ENCODE measurements at regions not wholly inside any gene's neighbourhood (a gene's known extent, or its start where the extent isn't known, plus 50 kb on each side); places are given as distances from the start of the nearest gene placed in this dataset.

GRCh38 chr9:28396058-28396457 is 822.8 kb upstream of the C9orf72 start:
- CTCF ChIA-PET, result interaction anchor here (0.7 kb wide), 1 partner anchor 569 kb away, joined by 3 read pairs; no protein-coding TSS in a partner anchor
- Histone ChIP-seq H3K9me3 (ENCODE audit: control insufficient read depth in 2 of 3, low read length in 3 of 3) (no peaks in the 10 kb centered on the region), H3K27me3 (ENCODE audit: control insufficient read depth in 2 of 2, insufficient read depth in 2 of 2, low read length in 2 of 2) (no peaks in the 10 kb centered on the region), H3K36me3 (ENCODE audit: control insufficient read depth in 2 of 3, insufficient read depth in 3 of 3, low read length in 3 of 3) (no peaks in the 10 kb centered on the region), H3K27ac (ENCODE audit: low read depth, low read length) (no peak overlapping the region), H3K4me3 (ENCODE audit: low read length) (no peak overlapping the region), H3K4me1 (ENCODE audit: control insufficient read depth in 2 of 2, insufficient read depth in 2 of 2, low read length in 2 of 2) (no peaks in the 10 kb centered on the region)
- no peak for ATAC-seq
- no peak for DNase-seq
- POLR2A ChIA-PET, result no interaction called here
- H3K27me3 Mint-ChIP-seq, result no peaks in the 10 kb centered on the region
- intact Hi-C loops (cut with micrococcal nuclease), result no loop called here
- H3K9me3 Mint-ChIP-seq, result peaks cover 0 to 7% (median 0%) of the 10 kb centered on the region in 11 donors
- H3K4me3 Mint-ChIP-seq, result no peak overlapping the region
- no peak overlapping the region for H3K27ac Mint-ChIP-seq
- H3K4me1 Mint-ChIP-seq, result no peaks in the 10 kb centered on the region
- no peaks in the 10 kb centered on the region for H3K36me3 Mint-ChIP-seq

GRCh38 chr9:28407351-28407750 is 834.1 kb upstream of the C9orf72 start:
- POLR2A ChIA-PET, result no interaction called here
- H3K27me3 Mint-ChIP-seq, result no peaks in the 10 kb centered on the region
- no peaks in the 10 kb centered on the region for H3K4me1 Mint-ChIP-seq
- Histone ChIP-seq H3K9me3 (ENCODE audit: control insufficient read depth in 2 of 3, low read length in 3 of 3) (no peaks in the 10 kb centered on the region), H3K4me3 (ENCODE audit: low read length) (no peak overlapping the region), H3K27ac (ENCODE audit: low read depth, low read length) (no peak overlapping the region), H3K4me1 (ENCODE audit: control insufficient read depth in 2 of 2, insufficient read depth in 2 of 2, low read length in 2 of 2) (no peaks in the 10 kb centered on the region), H3K36me3 (ENCODE audit: control insufficient read depth in 2 of 3, insufficient read depth in 3 of 3, low read length in 3 of 3) (no peaks in the 10 kb centered on the region), H3K27me3 (ENCODE audit: control insufficient read depth in 2 of 2, insufficient read depth in 2 of 2, low read length in 2 of 2) (no peaks in the 10 kb centered on the region)
- ATAC-seq, result no peak
- H3K36me3 Mint-ChIP-seq, result no peaks in the 10 kb centered on the region
- CTCF ChIA-PET, result no interaction called here
- H3K27ac Mint-ChIP-seq, result no peak overlapping the region
- H3K9me3 Mint-ChIP-seq, result peaks cover 0 to 13% (median 0%) of the 10 kb centered on the region in 11 donors
- DNase-seq, result no peak
- intact Hi-C loops (cut with micrococcal nuclease), result no loop called here
- H3K4me3 Mint-ChIP-seq, result no peak overlapping the region

GRCh38 chr9:28409919-28410318 is 836.6 kb upstream of the C9orf72 start:
- Histone ChIP-seq H3K36me3 (ENCODE audit: control insufficient read depth in 2 of 3, insufficient read depth in 3 of 3, low read length in 3 of 3) (no peaks in the 10 kb centered on the region), H3K27me3 (ENCODE audit: control insufficient read depth in 2 of 2, insufficient read depth in 2 of 2, low read length in 2 of 2) (no peaks in the 10 kb centered on the region), H3K27ac (ENCODE audit: low read depth, low read length) (no peak overlapping the region), H3K9me3 (ENCODE audit: control insufficient read depth in 2 of 3, low read length in 3 of 3) (no peaks in the 10 kb centered on the region), H3K4me1 (ENCODE audit: control insufficient read depth in 2 of 2, insufficient read depth in 2 of 2, low read length in 2 of 2) (no peaks in the 10 kb centered on the region), H3K4me3 (ENCODE audit: low read length) (no peak overlapping the region)
- ChIA-PET POLR2A (no interaction called here), CTCF (no interaction called here)
- no peak for ATAC-seq
- no peaks in the 10 kb centered on the region for H3K27me3 Mint-ChIP-seq
- no peaks in the 10 kb centered on the region for H3K36me3 Mint-ChIP-seq
- peaks cover 0 to 5% (median 0%) of the 10 kb centered on the region in 11 donors for H3K9me3 Mint-ChIP-seq
- DNase-seq, result no peak
- no peak overlapping the region for H3K27ac Mint-ChIP-seq
- intact Hi-C loops (cut with micrococcal nuclease), result no loop called here
- no peaks in the 10 kb centered on the region for H3K4me1 Mint-ChIP-seq
- no peak overlapping the region for H3K4me3 Mint-ChIP-seq

GRCh38 chr9:28410411-28410810 is 837.1 kb upstream of the C9orf72 start:
- Histone ChIP-seq H3K36me3 (ENCODE audit: control insufficient read depth in 2 of 3, insufficient read depth in 3 of 3, low read length in 3 of 3) (no peaks in the 10 kb centered on the region), H3K27ac (ENCODE audit: low read depth, low read length) (no peak overlapping the region), H3K4me1 (ENCODE audit: control insufficient read depth in 2 of 2, insufficient read depth in 2 of 2, low read length in 2 of 2) (no peaks in the 10 kb centered on the region), H3K27me3 (ENCODE audit: control insufficient read depth in 2 of 2, insufficient read depth in 2 of 2, low read length in 2 of 2) (no peaks in the 10 kb centered on the region), H3K9me3 (ENCODE audit: control insufficient read depth in 2 of 3, low read length in 3 of 3) (no peaks in the 10 kb centered on the region), H3K4me3 (ENCODE audit: low read length) (no peak overlapping the region)
- Mint-ChIP-seq H3K27me3 (no peaks in the 10 kb centered on the region), H3K9me3 (peaks cover 0 to 5% (median 0%) of the 10 kb centered on the region in 11 donors), H3K4me1 (no peaks in the 10 kb centered on the region), H3K27ac (no peak overlapping the region), H3K4me3 (no peak overlapping the region), H3K36me3 (no peaks in the 10 kb centered on the region)
- POLR2A ChIA-PET, result no interaction called here
- ATAC-seq (no peak), DNase-seq (no peak)
- CTCF ChIA-PET, result no interaction called here
- intact Hi-C loops (cut with micrococcal nuclease), result no loop called here

GRCh38 chr9:28413471-28413870 is 840.2 kb upstream of the C9orf72 start:
- ChIA-PET CTCF (no interaction called here), POLR2A (no interaction called here)
- Histone ChIP-seq H3K36me3 (ENCODE audit: control insufficient read depth in 2 of 3, insufficient read depth in 3 of 3, low read length in 3 of 3) (no peaks in the 10 kb centered on the region), H3K9me3 (ENCODE audit: control insufficient read depth in 2 of 3, low read length in 3 of 3) (no peaks in the 10 kb centered on the region), H3K4me1 (ENCODE audit: control insufficient read depth in 2 of 2, insufficient read depth in 2 of 2, low read length in 2 of 2) (no peaks in the 10 kb centered on the region), H3K4me3 (ENCODE audit: low read length) (no peak overlapping the region), H3K27ac (ENCODE audit: low read depth, low read length) (no peak overlapping the region), H3K27me3 (ENCODE audit: control insufficient read depth in 2 of 2, insufficient read depth in 2 of 2, low read length in 2 of 2) (no peaks in the 10 kb centered on the region)
- Mint-ChIP-seq H3K9me3 (peaks cover 0 to 2% (median 0%) of the 10 kb centered on the region in 11 donors), H3K36me3 (no peaks in the 10 kb centered on the region), H3K27me3 (no peaks in the 10 kb centered on the region), H3K4me3 (no peak overlapping the region), H3K4me1 (no peaks in the 10 kb centered on the region), H3K27ac (no peak overlapping the region)
- ATAC-seq (no peak), DNase-seq (no peak)
- intact Hi-C loops (cut with micrococcal nuclease), result no loop called here

- Mint-ChIP-seq H3K27me3 (no peaks in the 10 kb centered on the region), H3K4me1 (no peaks in the 10 kb centered on the region), H3K9me3 (peaks cover 0 to 11% (median 0%) of the 10 kb centered on the region in 11 donors), H3K4me3 (no peak overlapping the region), H3K27ac (no peak overlapping the region), H3K36me3 (no peaks in the 10 kb centered on the region)
- no peak overlapping the region for H3K27ac ChIP-seq (ENCODE audit: low read depth, low read length)
- H3K4me1 ChIP-seq (ENCODE audit: control insufficient read depth in 2 of 2, insufficient read depth in 2 of 2, low read length in 2 of 2), result no peaks in the 10 kb centered on the region
- H3K27me3 ChIP-seq (ENCODE audit: control insufficient read depth in 2 of 2, insufficient read depth in 2 of 2, low read length in 2 of 2), result no peaks in the 10 kb centered on the region
- H3K9me3 ChIP-seq (ENCODE audit: control insufficient read depth in 2 of 3, low read length in 3 of 3), result no peaks in the 10 kb centered on the region
- no peaks in the 10 kb centered on the region for H3K36me3 ChIP-seq (ENCODE audit: control insufficient read depth in 2 of 3, insufficient read depth in 3 of 3, low read length in 3 of 3)
- H3K4me3 ChIP-seq (ENCODE audit: low read length), result no peak overlapping the region
- ATAC-seq, result no peak
- POLR2A ChIA-PET, result no interaction called here
- CTCF ChIA-PET, result interaction anchor here (0.6 kb wide), 1 partner anchor 165 kb away, joined by 3 read pairs; no protein-coding TSS in a partner anchor
- intact Hi-C loops (cut with micrococcal nuclease), result no loop called here
- DNase-seq, result no peak
Observed at GRCh38 chr9:28423255-28423654, 850.0 kb upstream of the C9orf72 start.

- H3K4me1 ChIP-seq (ENCODE audit: control insufficient read depth in 2 of 2, insufficient read depth in 2 of 2, low read length in 2 of 2), result no peaks in the 10 kb centered on the region
- no peak for DNase-seq
- H3K27ac Mint-ChIP-seq, result no peak overlapping the region
- no peaks in the 10 kb centered on the region for H3K27me3 ChIP-seq (ENCODE audit: control insufficient read depth in 2 of 2, insufficient read depth in 2 of 2, low read length in 2 of 2)
- H3K36me3 ChIP-seq (ENCODE audit: control insufficient read depth in 2 of 3, insufficient read depth in 3 of 3, low read length in 3 of 3), result no peaks in the 10 kb centered on the region
- H3K4me3 ChIP-seq (ENCODE audit: low read length), result no peak overlapping the region
- ChIA-PET CTCF (no interaction called here), POLR2A (no interaction called here)
- no peaks in the 10 kb centered on the region for H3K4me1 Mint-ChIP-seq
- H3K9me3 Mint-ChIP-seq, result peaks cover 2 to 16% (median 5%) of the 10 kb centered on the region in 11 donors
- H3K27ac ChIP-seq (ENCODE audit: low read depth, low read length), result no peak overlapping the region
- no peaks in the 10 kb centered on the region for H3K9me3 ChIP-seq (ENCODE audit: control insufficient read depth in 2 of 3, low read length in 3 of 3)
- no peak for ATAC-seq
- intact Hi-C loops (cut with micrococcal nuclease), result no loop called here
- no peaks in the 10 kb centered on the region for H3K36me3 Mint-ChIP-seq
- no peaks in the 10 kb centered on the region for H3K27me3 Mint-ChIP-seq
- H3K4me3 Mint-ChIP-seq, result no peak overlapping the region
Observed at GRCh38 chr9:28435456-28435855, 862.2 kb upstream of the C9orf72 start.
